ENCODE measurements at regions not wholly inside any gene's neighbourhood (a gene's known extent, or its start where the extent isn't known, plus 50 kb on each side); places are given as distances from the start of the nearest gene placed in this dataset.

GRCh38 chrX:10932842-10933440 lies 178.2 kb upstream of the HCCS start:
- no peak for TF ChIP-seq POLR2A (IDR thresholded peaks at IDR 0.05)
- no peak for TF ChIP-seq CTCF (IDR thresholded peaks at IDR 0.05)
- TF ChIP-seq EP300 (IDR thresholded peaks at IDR 0.05) = no peak
- TF ChIP-seq POLR2AphosphoS5 (IDR thresholded peaks at IDR 0.05) = no peak
